Stimulated activated CD4-positive, alpha-beta T cell treated with anti-CD3 and anti-CD28 coated beads, Interleukin-2, amount 100 ng/mL, for 24 hours (primary cell): ENCODE measurements at regions not wholly inside any gene's neighbourhood (a gene's known extent, or its start where the extent isn't known, plus 50 kb on each side); places are given as distances from the start of the nearest gene placed in this dataset.

Source experiments
- DNase-seq, 2 donors: peaks; one replicate each; pipeline ENCODE4 v3.0.0-alpha.2; 2020

DNA sequence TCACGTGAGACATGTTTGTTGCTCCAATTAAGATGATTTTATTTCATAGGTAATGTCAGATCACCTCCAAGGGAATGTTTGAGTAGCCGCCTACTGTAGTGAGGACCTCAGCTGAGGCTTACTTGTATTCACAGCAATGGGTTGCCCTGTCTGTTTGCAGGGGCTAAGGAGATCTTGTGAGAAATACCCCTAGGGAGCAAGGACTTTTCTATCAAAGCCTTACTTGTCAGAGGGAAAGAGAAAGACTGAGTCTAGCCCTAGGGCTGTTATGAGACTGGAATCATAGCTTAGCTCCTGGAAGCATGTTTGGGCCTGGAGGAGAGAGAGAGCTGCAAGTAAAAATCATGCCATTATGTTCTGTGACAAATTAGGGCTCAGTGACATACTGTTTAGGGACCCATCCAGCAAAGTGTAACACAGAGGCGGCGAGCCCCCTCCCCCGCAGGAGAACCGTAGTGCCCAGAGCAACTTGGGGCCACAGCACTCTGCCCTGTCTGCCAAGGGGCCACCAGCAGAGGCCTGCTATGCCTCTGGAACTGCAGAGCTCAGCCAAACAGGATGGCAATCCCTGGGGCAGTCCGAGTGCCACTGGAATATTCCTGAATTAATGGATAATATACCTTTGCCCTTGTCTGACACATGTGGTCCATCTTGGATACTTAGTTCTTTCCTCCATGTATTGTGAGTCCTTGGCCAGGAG, 178.8 kb downstream of the DACT1 start:
- no peak for DNase-seq

GRCh38 chr14:58817846-58818245, 180.1 kb downstream of the DACT1 start:
- no peak for DNase-seq

DNA sequence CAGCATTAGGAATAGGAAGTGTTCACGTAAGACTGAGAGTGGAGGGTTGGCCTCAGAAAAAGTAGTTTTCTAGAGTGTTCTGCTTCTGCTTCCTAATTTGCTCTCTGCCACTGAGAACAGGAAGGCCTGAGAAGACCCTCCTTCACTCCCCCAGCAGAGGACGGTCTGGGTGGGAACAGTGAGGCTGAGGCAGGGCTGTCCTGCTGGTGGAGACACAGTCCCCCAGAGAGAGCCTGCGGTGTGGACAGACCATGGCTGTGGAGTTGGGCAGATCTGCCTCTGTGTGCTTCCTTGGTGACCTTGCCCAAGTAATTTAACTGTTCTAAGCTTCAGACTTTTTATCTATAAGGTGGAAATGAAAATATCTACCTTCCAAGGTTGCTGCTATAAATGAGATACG, 182.3 kb downstream of the DACT1 start:
- DNase-seq: no peak

- no peak for DNase-seq
Measured at GRCh38 chr14:58821421-58821820, 183.7 kb downstream of the DACT1 start.

DNA sequence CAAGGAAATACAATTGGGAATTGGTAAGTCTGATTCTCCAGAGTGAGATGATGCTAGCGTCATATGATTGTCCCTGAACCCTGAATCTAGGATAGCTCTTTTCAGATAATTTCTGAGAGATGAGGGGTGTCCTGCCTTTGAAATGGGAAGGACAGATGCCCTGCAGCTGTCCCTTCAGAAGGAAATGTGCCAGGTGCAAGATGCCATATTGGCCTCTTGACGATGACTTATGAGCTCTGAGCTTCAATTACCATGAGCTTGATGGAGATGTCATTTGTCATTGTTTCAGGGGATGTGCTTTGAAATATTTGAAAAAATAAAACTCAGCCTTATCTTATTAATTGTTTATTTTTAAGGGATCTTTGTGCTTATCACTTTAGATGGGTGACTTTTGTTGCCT, 185.1 kb downstream of the DACT1 start:
- DNase-seq: no peak

DNA sequence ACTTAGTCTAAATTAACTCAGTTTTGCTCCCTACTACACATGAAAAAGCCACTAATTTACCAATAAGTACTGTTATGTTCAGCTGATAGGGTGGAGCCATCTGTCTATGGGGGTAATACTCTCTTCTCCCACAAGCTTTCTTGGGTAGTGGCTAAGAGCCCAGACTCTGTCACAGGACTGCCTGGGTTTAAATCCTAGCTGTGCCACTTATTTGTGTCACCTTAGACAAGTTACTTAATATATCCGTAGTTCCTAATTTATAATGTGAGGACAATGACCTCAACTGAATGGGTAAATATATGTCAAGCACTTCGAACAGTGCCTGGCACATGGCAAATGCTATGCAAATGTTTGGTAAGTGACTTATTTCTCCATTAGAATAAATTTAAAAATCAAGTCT, 185.6 kb downstream of the DACT1 start:
- DNase-seq: no peak

DNA sequence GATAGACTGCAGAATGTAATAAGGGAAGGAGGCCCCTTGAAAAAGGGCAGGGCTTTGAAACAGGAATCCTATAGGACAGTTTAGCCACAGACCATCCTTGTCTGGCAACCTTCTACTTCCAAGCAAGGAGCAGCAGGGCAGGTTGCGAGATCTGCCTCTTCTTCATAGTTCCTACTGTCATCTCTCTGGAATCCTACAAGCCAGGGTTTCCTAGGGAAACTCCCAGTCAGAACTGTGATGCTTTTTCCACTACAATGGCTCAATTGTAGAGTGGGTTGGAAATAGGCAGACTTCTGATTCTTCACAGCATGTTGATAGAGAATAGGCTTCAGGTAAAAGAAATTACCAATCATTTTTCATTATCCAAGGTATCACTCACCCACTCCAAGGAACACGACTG, 186.3 kb downstream of the DACT1 start:
- no peak for DNase-seq

DNA sequence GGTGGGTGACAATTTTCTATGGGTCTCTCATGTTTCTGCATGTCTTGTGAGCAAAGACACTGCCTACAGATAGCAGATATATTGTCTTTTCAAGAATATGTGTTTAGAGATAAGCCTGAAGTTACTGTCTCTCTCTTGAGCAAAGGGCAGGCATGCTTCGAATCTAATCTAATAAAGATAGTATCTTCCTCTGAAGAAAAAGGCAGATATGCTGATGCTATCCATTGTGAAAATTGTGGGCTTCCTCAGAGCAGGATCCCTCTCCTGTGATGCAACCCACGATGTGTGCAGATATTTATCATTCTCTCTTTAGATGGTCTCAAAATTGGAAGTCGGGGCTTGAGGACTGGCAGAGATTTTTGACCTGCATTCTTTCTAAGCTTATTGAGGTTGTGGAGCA, 187.0 kb downstream of the DACT1 start:
- DNase-seq: no peak

- no peak for DNase-seq
Measured at GRCh38 chr14:58825606-58826005, 187.8 kb downstream of the DACT1 start.

GRCh38 chr14:58826845-58827686, 189.3 kb downstream of the DACT1 start:
- no peak for DNase-seq

GRCh38 chr14:58828298-58828697, 190.5 kb downstream of the DACT1 start:
- DNase-seq: no peak

DNA sequence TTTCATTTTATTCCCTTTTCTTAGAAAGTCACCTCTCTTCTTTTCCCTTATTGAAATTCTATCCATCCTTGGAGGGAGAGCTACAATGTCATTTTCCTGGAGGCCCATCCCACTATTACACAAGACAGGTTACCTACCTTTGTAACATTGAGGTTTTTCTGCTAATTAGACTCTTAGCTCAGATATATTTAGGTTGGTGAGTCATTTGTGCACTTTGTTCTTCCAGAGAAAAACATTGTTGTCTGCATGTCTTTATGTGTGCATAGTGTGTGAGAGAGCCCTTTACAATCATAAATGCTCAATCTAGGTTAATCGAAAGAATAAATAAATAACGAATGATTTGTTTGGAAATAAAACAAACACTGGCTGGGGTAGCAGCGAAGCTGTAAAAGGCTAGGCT, 191.8 kb downstream of the DACT1 start:
- DNase-seq: no peak

DNA sequence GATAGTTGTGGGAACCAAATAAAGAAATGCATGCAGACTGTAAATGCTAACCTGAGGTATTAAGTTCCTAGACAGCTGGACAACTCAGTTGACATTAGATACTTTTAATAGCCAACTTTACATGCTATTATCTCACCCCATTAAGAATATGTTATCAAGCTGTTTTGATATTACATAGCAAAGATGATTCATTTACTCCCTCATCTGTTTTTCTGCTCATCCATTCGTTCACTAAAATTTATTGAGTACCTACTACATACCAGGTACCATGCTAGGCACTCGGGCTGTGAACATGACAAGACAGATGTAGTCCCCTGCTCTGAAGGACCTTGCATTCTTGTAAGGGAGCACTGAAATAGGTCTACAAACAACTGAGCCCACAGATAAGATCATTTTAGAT, 192.4 kb downstream of the DACT1 start:
- DNase-seq: no peak

DNA sequence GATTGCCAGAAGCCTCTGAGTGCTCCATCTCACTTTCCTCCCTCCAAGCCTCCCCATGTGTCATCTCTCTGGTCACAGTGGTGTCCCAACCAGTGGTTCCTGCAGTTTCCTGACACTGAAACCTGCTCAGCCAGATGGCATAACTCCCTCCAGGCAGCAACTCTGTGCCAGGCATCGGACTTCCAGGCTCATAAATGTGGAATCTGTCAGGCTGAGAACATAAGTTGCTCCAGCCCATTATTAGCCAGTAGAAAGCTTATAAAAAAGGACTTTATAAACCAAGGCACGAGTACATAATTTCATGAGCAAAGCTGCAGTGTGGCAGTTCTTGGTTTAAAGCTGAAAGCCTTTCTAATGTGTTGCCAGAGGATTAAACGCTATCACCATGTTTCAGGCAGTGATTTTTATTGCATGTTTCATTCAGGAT, 194.3 kb downstream of the DACT1 start:
- no peak for DNase-seq

DNA sequence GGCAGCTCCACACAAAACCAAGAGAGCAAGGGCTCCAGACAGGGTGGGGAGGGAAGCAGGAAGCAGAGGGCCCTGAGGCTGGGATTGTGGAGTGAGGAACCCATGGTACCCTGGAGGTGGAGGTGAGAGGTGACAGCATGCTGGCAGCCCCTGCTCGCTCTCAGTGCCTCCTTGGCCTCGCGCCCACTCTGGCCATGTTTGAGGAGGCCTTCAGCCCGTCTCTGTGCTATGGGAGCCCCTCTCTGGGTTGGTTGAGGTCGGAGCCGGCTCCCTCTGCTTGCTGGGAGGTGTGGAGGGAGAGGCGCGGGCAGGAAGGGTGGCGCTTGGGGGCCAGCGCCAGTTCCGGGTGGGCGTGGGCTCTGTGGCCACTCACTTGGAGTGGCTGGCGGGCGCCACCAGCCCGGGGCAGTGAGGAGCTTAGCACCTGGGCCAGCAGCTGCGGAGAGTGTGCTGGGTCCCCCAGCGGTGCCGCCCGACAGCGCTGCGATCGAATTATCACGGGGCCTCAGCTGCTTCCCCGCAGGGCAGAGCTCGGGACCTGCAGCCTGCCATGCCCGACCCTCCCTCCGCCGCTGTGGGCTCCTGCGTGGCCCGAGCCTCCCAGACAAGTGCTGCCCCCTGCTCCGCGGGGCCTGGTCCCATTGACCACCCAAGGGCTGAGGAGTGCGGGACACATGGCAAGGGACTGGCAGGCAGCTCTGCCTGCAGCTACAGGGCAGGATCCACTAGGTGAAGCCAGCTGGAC, 196.0 kb downstream of the DACT1 start:
- DNase-seq: no peak

DNA sequence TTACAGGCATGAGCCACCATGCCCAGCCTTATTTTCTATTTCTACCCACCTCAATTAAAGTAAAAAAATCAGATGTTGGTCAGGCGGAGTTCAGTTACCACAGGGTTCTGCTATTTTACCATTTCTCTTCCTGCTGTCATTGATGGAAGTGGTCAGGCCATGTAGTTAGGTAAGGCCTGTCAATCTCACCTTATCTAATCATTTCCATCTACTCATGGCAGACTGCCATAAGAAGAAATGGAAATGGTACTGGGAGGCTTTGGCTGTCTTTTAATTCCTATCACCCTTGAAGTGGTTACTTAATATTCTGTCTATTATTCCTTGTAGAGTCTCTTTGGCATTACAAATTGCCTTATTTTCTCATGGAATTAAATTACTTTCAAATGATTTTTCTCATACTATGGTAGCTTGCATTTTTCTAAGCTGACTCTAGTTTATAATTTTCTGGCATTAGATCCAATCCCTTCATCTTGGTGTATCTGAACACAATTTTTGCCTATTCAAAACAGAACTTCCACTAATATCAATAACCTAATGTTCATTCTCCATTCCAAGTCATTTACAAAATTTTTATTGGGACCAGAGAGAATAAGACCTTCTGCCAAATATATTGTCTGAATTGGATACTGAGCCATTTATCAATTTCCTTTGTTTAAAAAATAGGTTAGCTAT, 198.7 kb downstream of the DACT1 start:
- no peak for DNase-seq

GRCh38 chr14:58839233-58839632, 201.5 kb downstream of the DACT1 start:
- no peak for DNase-seq

- no peak for DNase-seq
Measured at GRCh38 chr14:58844544-58844943, 206.8 kb downstream of the DACT1 start.

GRCh38 chr14:58846682-58847465, 209.1 kb downstream of the DACT1 start:
- DNase-seq: no peak

GRCh38 chr14:58848365-58848764, 210.6 kb downstream of the DACT1 start:
- no peak for DNase-seq

GRCh38 chr14:58849601-58850000, 211.8 kb downstream of the DACT1 start:
- no peak for DNase-seq

GRCh38 chr14:58850011-58850410, 212.2 kb downstream of the DACT1 start:
- no peak for DNase-seq
